ENCODE measurements at regions not wholly inside any gene's neighbourhood (a gene's known extent, or its start where the extent isn't known, plus 50 kb on each side); places are given as distances from the start of the nearest gene placed in this dataset.

DNA sequence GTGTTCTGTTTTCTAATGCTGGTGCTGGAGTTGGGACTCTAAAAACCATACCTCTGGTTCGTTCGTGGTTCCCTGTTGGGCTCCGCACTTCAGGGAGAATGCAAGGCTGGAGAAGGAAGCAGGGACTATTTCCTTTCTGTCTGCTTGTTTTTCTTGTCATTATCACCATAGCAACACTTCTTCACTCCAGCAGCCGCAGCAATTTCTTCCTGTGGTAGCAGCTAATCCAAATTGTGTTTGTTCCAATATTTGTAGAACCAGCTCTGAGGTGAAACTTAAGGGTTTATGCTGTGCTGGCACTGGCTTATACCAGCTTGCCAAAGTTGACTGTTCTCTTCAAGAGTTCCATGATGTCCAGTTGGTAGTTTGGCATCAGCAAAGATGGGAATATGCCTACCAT lies 301.4 kb upstream of the SYT4 start:
- TF ChIP-seq, protein P1, sequence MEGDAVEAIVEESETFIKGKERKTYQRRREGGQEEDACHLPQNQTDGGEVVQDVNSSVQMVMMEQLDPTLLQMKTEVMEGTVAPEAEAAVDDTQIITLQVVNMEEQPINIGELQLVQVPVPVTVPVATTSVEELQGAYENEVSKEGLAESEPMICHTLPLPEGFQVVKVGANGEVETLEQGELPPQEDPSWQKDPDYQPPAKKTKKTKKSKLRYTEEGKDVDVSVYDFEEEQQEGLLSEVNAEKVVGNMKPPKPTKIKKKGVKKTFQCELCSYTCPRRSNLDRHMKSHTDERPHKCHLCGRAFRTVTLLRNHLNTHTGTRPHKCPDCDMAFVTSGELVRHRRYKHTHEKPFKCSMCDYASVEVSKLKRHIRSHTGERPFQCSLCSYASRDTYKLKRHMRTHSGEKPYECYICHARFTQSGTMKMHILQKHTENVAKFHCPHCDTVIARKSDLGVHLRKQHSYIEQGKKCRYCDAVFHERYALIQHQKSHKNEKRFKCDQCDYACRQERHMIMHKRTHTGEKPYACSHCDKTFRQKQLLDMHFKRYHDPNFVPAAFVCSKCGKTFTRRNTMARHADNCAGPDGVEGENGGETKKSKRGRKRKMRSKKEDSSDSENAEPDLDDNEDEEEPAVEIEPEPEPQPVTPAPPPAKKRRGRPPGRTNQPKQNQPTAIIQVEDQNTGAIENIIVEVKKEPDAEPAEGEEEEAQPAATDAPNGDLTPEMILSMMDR (optimal IDR thresholded peaks at IDR 0.05 in 1 of 3, IDR thresholded peaks at IDR 0.05 in 1 of 3, conservative IDR thresholded peaks at IDR 0.05 in 1 of 3; ENCODE audit: extremely low read depth in 1 of 3, insufficient read depth in 2 of 3, low read length in 3 of 3), result no peak
- TF ChIP-seq EZH2 (IDR thresholded peaks at IDR 0.05; ENCODE audit: low read length), result no peak

Data from keratinocyte (primary cell).